ENCODE measurements at regions not wholly inside any gene's neighbourhood (a gene's known extent, or its start where the extent isn't known, plus 50 kb on each side); places are given as distances from the start of the nearest gene placed in this dataset.
A peak's percentile ranks its signal among the peaks of the same experiment; 100 is the strongest.

- in situ Hi-C loops (cut with HindIII; ENCODE audit: low pct_unique_long_range_greater_than_20kb, low sequenced_read_pairs), result no loop called here
- DNase-seq (ENCODE audit: low read depth, low spot score), result no peak
Measured at GRCh38 chrX:78213331-78213730, 73.9 kb upstream of the TAF9B start.

- in situ Hi-C loops (cut with HindIII; ENCODE audit: low pct_unique_long_range_greater_than_20kb, low sequenced_read_pairs), result no loop called here
Measured at GRCh38 chrX:78199851-78200250, 60.4 kb upstream of the TAF9B start.

More at GRCh38 chrX:78199851-78200250, 60.4 kb upstream of the TAF9B start:
- peak; percentile 59 for DNase-seq (ENCODE audit: low read depth, low spot score)
